CD14-positive monocyte (primary cell): ENCODE measurements at regions not wholly inside any gene's neighbourhood (a gene's known extent, or its start where the extent isn't known, plus 50 kb on each side); places are given as distances from the start of the nearest gene placed in this dataset.

Experiments
- DNase-seq, 3 donors: peaks; one replicate each; pipeline ENCODE4 v3.0.0-alpha.2; 2011 to 2022
- H2AFZ ChIP-seq: 2 replicates; pipeline ENCODE4 v1.6.0; 2012; ENCODE audit warnings: mild to moderate bottlenecking, low read depth, low read length, inconsistent platforms; ENCODE audit not compliant: insufficient read depth, poor library complexity, severe bottlenecking
- H3K27ac ChIP-seq, 2 donors: 1 replicate in 1 of 2; 2 replicates in 1 of 2; pipeline ENCODE4 v1.5.1; 2012 to 2013; ENCODE audit warnings: low read length in 2 of 2, control low read depth in 1 of 2, inconsistent platforms in 1 of 2, low read depth in 1 of 2, mild to moderate bottlenecking in 1 of 2
- H3K27me3 ChIP-seq, 2 donors: one replicate each; pipeline versions ENCODE4 v1.6.0 to v1.6.1; 2011 to 2013; ENCODE audit warnings: low read length in 2 of 2; ENCODE audit not compliant: control insufficient read depth in 2 of 2, insufficient read depth in 2 of 2
- H3K36me3 ChIP-seq, 2 donors: replicated peaks in 1 of 2; 1 replicate in 1 of 2; 2 replicates in 1 of 2; pipeline versions ENCODE4 v1.5.1 to v1.6.1; 2012 to 2013; ENCODE audit warnings: low read length in 2 of 2, control low read depth in 1 of 2, inconsistent platforms in 1 of 2, mild to moderate bottlenecking in 1 of 2; ENCODE audit not compliant: insufficient read depth in 2 of 2, control insufficient read depth in 1 of 2
- H3K4me1 ChIP-seq, 2 donors: 1 replicate in 1 of 2; 2 replicates in 1 of 2; pipeline versions ENCODE4 v1.5.1 to v1.6.1; 2012 to 2013; ENCODE audit warnings: low read length in 2 of 2, control low read depth in 1 of 2, inconsistent platforms in 1 of 2, mild to moderate bottlenecking in 1 of 2, moderate library complexity in 1 of 2; ENCODE audit not compliant: insufficient read depth in 2 of 2, control insufficient read depth in 1 of 2
- H3K4me2 ChIP-seq: replicated peaks from 2 replicates; pipeline ENCODE3; 2012; ENCODE audit warnings: low read length, moderate library complexity, mild to moderate bottlenecking; ENCODE audit not compliant: poor library complexity, severe bottlenecking; ENCODE audit errors: extremely low read depth
- H3K4me3 ChIP-seq, 3 experiments: fragments of 200-600 bp in 1 of 3; sonication (generic) in 1 of 3; replicated peaks in 1 of 3; 1 replicate in 2 of 3; 2 replicates in 1 of 3; pipeline ENCODE4 v1.5.1; 2011 to 2013; ENCODE audit warnings: low read length in 3 of 3, mild to moderate bottlenecking in 3 of 3, control low read depth in 2 of 3, low read depth in 2 of 3, inconsistent platforms in 1 of 3, moderate library complexity in 1 of 3
- H3K79me2 ChIP-seq: 2 replicates; pipeline ENCODE4 v1.6.0; 2012; ENCODE audit warnings: mild to moderate bottlenecking, control low read depth, inconsistent platforms, low read length, moderate library complexity; ENCODE audit not compliant: insufficient read depth
- H3K9ac ChIP-seq: 2 replicates; pipeline ENCODE4 v1.6.0; 2017; ENCODE audit warnings: low read length, mild to moderate bottlenecking; ENCODE audit not compliant: insufficient read depth, poor library complexity, severe bottlenecking
- H3K9me3 ChIP-seq, 2 donors: replicated peaks in 1 of 2; 1 replicate in 1 of 2; 2 replicates in 1 of 2; pipeline versions ENCODE4 v1.5.1 to v1.6.1; 2012 to 2013; ENCODE audit warnings: low read length in 2 of 2, control low read depth in 1 of 2; ENCODE audit not compliant: control insufficient read depth in 1 of 2, insufficient read depth in 1 of 2
- H4K20me1 ChIP-seq: 2 replicates; pipeline ENCODE4 v1.6.0; 2012; ENCODE audit warnings: mild to moderate bottlenecking, low read length, control low read depth, moderate library complexity; ENCODE audit not compliant: insufficient read depth
- H3K27ac Mint-ChIP-seq, 7 donors: one replicate each; pipeline ENCODE4 v1.8.0; 2020; ENCODE audit warnings: mild to moderate bottlenecking in 7 of 7, mixed read lengths in 7 of 7, moderate library complexity in 6 of 7, inconsistent platforms in 2 of 7
- H3K27me3 Mint-ChIP-seq, 3 donors: one replicate each; pipeline ENCODE4 v1.8.0; 2021 to 2022; ENCODE audit warnings: low read depth in 3 of 3, mild to moderate bottlenecking in 3 of 3, mixed read lengths in 3 of 3, moderate library complexity in 3 of 3, inconsistent platforms in 1 of 3
- H3K36me3 Mint-ChIP-seq, 2 donors: one replicate each; pipeline ENCODE4 v1.8.0; 2020; ENCODE audit warnings: mixed read lengths in 2 of 2, inconsistent platforms in 1 of 2, mild to moderate bottlenecking in 1 of 2
- H3K4me1 Mint-ChIP-seq: one replicate; pipeline ENCODE4 v1.8.0; 2020; ENCODE audit warnings: mild to moderate bottlenecking, mixed read lengths
- H3K4me3 Mint-ChIP-seq, 2 donors: one replicate each; pipeline ENCODE4 v1.8.0; 2020; ENCODE audit warnings: mild to moderate bottlenecking in 2 of 2, mixed read lengths in 2 of 2, moderate library complexity in 1 of 2
- H3K9me3 Mint-ChIP-seq, 7 donors: one replicate each; pipeline ENCODE4 v1.8.0; 2020 to 2022; ENCODE audit warnings: mixed read lengths in 7 of 7, mild to moderate bottlenecking in 6 of 7, moderate library complexity in 6 of 7, inconsistent platforms in 2 of 7
- WGBS: methylation state at CpG from one replicate; pipeline ENCODE4 v1.1.5; 2013; ENCODE audit warnings: missing lambda C conversion rate; ENCODE audit not compliant: insufficient coverage; 5-methylcytosine and 5-hydroxymethylcytosine counted together
- intact Hi-C, 2 donors: fragments of 100-400 bp; cut with micrococcal nuclease; formaldehyde crosslinking; loops; one replicate each; pipeline versions ENCODE4 v1.15.0 to v1.15.1; 2023
- TF ChIP-seq, protein P1 (sequence below): fragments of 200-600 bp; IDR thresholded peaks from one replicate; pipeline ENCODE4 v1.8.0; 2022; ENCODE audit warnings: antibody characterized with exemption, mild to moderate bottlenecking

GRCh38 chr1:70667494-70668170, 256.6 kb downstream of the CTH start:
- no peak for DNase-seq
- Mint-ChIP-seq H3K9me3 (peaks cover 0 to 4% (median 1%) of the 10 kb centered on the region in 7 donors), H3K4me1 (no peaks in the 10 kb centered on the region), H3K36me3 (no peaks in the 10 kb centered on the region), H3K27me3 (no peaks in the 10 kb centered on the region), H3K4me3 (no peak overlapping the region), H3K27ac (no peak overlapping the region)
- Histone ChIP-seq H3K9me3 (no peaks in the 10 kb centered on the region), H3K27me3 (no peaks in the 10 kb centered on the region), H3K4me1 (no peaks in the 10 kb centered on the region), H3K79me2 (no peaks in the 10 kb centered on the region), H2AFZ (no peak overlapping the region), H4K20me1 (no peaks in the 10 kb centered on the region), H3K9ac (no peak overlapping the region), H3K4me2 (no peak overlapping the region), H3K4me3 (no peak overlapping the region), H3K36me3 (no peaks in the 10 kb centered on the region), H3K27ac (no peak overlapping the region)
- intact Hi-C loops: no loop called here
- TF ChIP-seq, protein P1, sequence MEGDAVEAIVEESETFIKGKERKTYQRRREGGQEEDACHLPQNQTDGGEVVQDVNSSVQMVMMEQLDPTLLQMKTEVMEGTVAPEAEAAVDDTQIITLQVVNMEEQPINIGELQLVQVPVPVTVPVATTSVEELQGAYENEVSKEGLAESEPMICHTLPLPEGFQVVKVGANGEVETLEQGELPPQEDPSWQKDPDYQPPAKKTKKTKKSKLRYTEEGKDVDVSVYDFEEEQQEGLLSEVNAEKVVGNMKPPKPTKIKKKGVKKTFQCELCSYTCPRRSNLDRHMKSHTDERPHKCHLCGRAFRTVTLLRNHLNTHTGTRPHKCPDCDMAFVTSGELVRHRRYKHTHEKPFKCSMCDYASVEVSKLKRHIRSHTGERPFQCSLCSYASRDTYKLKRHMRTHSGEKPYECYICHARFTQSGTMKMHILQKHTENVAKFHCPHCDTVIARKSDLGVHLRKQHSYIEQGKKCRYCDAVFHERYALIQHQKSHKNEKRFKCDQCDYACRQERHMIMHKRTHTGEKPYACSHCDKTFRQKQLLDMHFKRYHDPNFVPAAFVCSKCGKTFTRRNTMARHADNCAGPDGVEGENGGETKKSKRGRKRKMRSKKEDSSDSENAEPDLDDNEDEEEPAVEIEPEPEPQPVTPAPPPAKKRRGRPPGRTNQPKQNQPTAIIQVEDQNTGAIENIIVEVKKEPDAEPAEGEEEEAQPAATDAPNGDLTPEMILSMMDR: no peak

- Histone ChIP-seq H3K79me2 (no peaks in the 10 kb centered on the region), H3K36me3 (no peaks in the 10 kb centered on the region), H3K27ac (no peak overlapping the region), H3K9me3 (no peaks in the 10 kb centered on the region), H3K27me3 (no peaks in the 10 kb centered on the region), H3K4me1 (no peaks in the 10 kb centered on the region), H3K4me2 (no peak overlapping the region), H3K4me3 (no peak overlapping the region), H2AFZ (no peak overlapping the region), H4K20me1 (no peaks in the 10 kb centered on the region), H3K9ac (no peak overlapping the region)
- H3K4me3 Mint-ChIP-seq: no peak overlapping the region
- no peak overlapping the region for H3K27ac Mint-ChIP-seq
- no peak for DNase-seq
- H3K36me3 Mint-ChIP-seq: no peaks in the 10 kb centered on the region
- H3K9me3 Mint-ChIP-seq: peaks cover 0 to 4% (median 1%) of the 10 kb centered on the region in 7 donors
- intact Hi-C loops: no loop called here
- WGBS: 93% methylated on average over 2 of the region's 4 CpGs
- H3K4me1 Mint-ChIP-seq: peaks cover 3% of the 10 kb centered on the region
- H3K27me3 Mint-ChIP-seq: peaks cover 0 to 2% (median 2%) of the 10 kb centered on the region in 3 donors
- TF ChIP-seq, protein P1: no peak
Measured at GRCh38 chr1:70671006-70671405, 259.9 kb downstream of the CTH start.
